ENCODE measurements at regions not wholly inside any gene's neighbourhood (a gene's known extent, or its start where the extent isn't known, plus 50 kb on each side); places are given as distances from the start of the nearest gene placed in this dataset.

GRCh38 chr7:41481353-41481752 lies 221.5 kb downstream of the INHBA start:
- TF ChIP-seq GATA1 (IDR thresholded peaks at IDR 0.05; ENCODE audit: low read depth, low read length): no peak
- TF ChIP-seq POLR2A (IDR thresholded peaks at IDR 0.05; ENCODE audit: low read length): no peak
- no peak for DNase-seq

GRCh38 chr7:41478187-41478586 lies 224.7 kb downstream of the INHBA start:
- no peak for DNase-seq
- no peak for TF ChIP-seq POLR2A (IDR thresholded peaks at IDR 0.05; ENCODE audit: low read length)
- TF ChIP-seq GATA1 (IDR thresholded peaks at IDR 0.05; ENCODE audit: low read depth, low read length): no peak

- TF ChIP-seq GATA1 (IDR thresholded peaks at IDR 0.05; ENCODE audit: low read depth, low read length): no peak
- TF ChIP-seq POLR2A (IDR thresholded peaks at IDR 0.05; ENCODE audit: low read length): no peak
- no peak for DNase-seq
Observed at GRCh38 chr7:41476460-41476803, 226.5 kb downstream of the INHBA start.

GRCh38 chr7:41475801-41476459 lies 227.0 kb downstream of the INHBA start:
- TF ChIP-seq GATA1 (IDR thresholded peaks at IDR 0.05; ENCODE audit: low read depth, low read length) (no peak), POLR2A (IDR thresholded peaks at IDR 0.05; ENCODE audit: low read length) (no peak)
- DNase-seq: no peak

- DNase-seq: no peak
- TF ChIP-seq POLR2A (IDR thresholded peaks at IDR 0.05; ENCODE audit: low read length) (no peak), GATA1 (IDR thresholded peaks at IDR 0.05; ENCODE audit: low read depth, low read length) (no peak)
Observed at GRCh38 chr7:41472427-41473125, 230.3 kb downstream of the INHBA start.

GRCh38 chr7:41470081-41470480 lies 232.8 kb downstream of the INHBA start:
- DNase-seq: no peak
- TF ChIP-seq GATA1 (IDR thresholded peaks at IDR 0.05; ENCODE audit: low read depth, low read length) (no peak), POLR2A (IDR thresholded peaks at IDR 0.05; ENCODE audit: low read length) (no peak)

GRCh38 chr7:41467596-41467995 lies 235.3 kb downstream of the INHBA start:
- TF ChIP-seq GATA1 (IDR thresholded peaks at IDR 0.05; ENCODE audit: low read depth, low read length): no peak
- no peak for TF ChIP-seq POLR2A (IDR thresholded peaks at IDR 0.05; ENCODE audit: low read length)
- DNase-seq: no peak

- DNase-seq: no peak
- TF ChIP-seq POLR2A (IDR thresholded peaks at IDR 0.05; ENCODE audit: low read length) (no peak), GATA1 (IDR thresholded peaks at IDR 0.05; ENCODE audit: low read depth, low read length) (no peak)
Observed at GRCh38 chr7:41466760-41467384, 236.0 kb downstream of the INHBA start.

- TF ChIP-seq GATA1 (IDR thresholded peaks at IDR 0.05; ENCODE audit: low read depth, low read length) (no peak), POLR2A (IDR thresholded peaks at IDR 0.05; ENCODE audit: low read length) (no peak)
- DNase-seq: no peak
Observed at GRCh38 chr7:41465571-41465970, 237.3 kb downstream of the INHBA start.

- no peak for DNase-seq
- TF ChIP-seq POLR2A (IDR thresholded peaks at IDR 0.05; ENCODE audit: low read length): no peak
- no peak for TF ChIP-seq GATA1 (IDR thresholded peaks at IDR 0.05; ENCODE audit: low read depth, low read length)
Observed at GRCh38 chr7:41463770-41464470, 239.0 kb downstream of the INHBA start.

- no peak for DNase-seq
Observed at GRCh38 chr7:41459623-41460261, 243.1 kb downstream of the INHBA start.

GRCh38 chr7:41459183-41459582 lies 243.7 kb downstream of the INHBA start:
- TF ChIP-seq GATA1 (IDR thresholded peaks at IDR 0.05; ENCODE audit: low read depth, low read length): no peak
- TF ChIP-seq POLR2A (IDR thresholded peaks at IDR 0.05; ENCODE audit: low read length): no peak
- no peak for DNase-seq

More at GRCh38 chr7:41459623-41460261, 243.1 kb downstream of the INHBA start:
- TF ChIP-seq GATA1 (IDR thresholded peaks at IDR 0.05; ENCODE audit: low read depth, low read length): no peak
- TF ChIP-seq POLR2A (IDR thresholded peaks at IDR 0.05; ENCODE audit: low read length): no peak

GRCh38 chr7:41457832-41458437 lies 245.0 kb downstream of the INHBA start:
- TF ChIP-seq POLR2A (IDR thresholded peaks at IDR 0.05; ENCODE audit: low read length) (no peak), GATA1 (IDR thresholded peaks at IDR 0.05; ENCODE audit: low read depth, low read length) (no peak)
- DNase-seq: no peak

All from erythroblast (primary cell).